ENCODE measurements at regions not wholly inside any gene's neighbourhood (a gene's known extent, or its start where the extent isn't known, plus 50 kb on each side); places are given as distances from the start of the nearest gene placed in this dataset.

- intact Hi-C loops (cut with micrococcal nuclease): no loop called here
- Histone ChIP-seq H3K27me3 (ENCODE audit: insufficient read depth, low read length) (no peaks in the 10 kb centered on the region), H3K4me3 (replicated peaks in 1 of 2; ENCODE audit: low read depth in 1 of 2, low read length in 2 of 2) (no peak overlapping the region), H3K27ac (ENCODE audit: low read depth, low read length) (no peak overlapping the region), H3K36me3 (ENCODE audit: control insufficient read depth in 1 of 2, insufficient read depth in 2 of 2, low read length in 2 of 2) (no peaks in the 10 kb centered on the region), H3K9ac (ENCODE audit: low read length) (no peak overlapping the region), H3K4me1 (ENCODE audit: control insufficient read depth in 1 of 2, insufficient read depth in 2 of 2, low read length in 2 of 2) (no peaks in the 10 kb centered on the region), H2AFZ (ENCODE audit: low read depth, low read length, poor library complexity, severe bottlenecking) (no peak overlapping the region), H3K4me2 (ENCODE audit: low read length) (no peak overlapping the region), H4K20me1 (ENCODE audit: insufficient read depth) (no peaks in the 10 kb centered on the region), H3K79me2 (ENCODE audit: insufficient read depth, low read length) (no peaks in the 10 kb centered on the region), H3K9me2 (ENCODE audit: insufficient read depth) (no peaks in the 10 kb centered on the region), H3K9me3 (ENCODE audit: control insufficient read depth in 1 of 2, insufficient read depth in 1 of 2, low read depth in 1 of 2, low read length in 2 of 2) (no peaks in the 10 kb centered on the region)
- ChIA-PET POLR2A (no interaction called here), CTCF (no interaction called here), RAD21 (ENCODE audit: low non-redundant PET in 1 of 2, low total read pairs in 2 of 2, uncharacterized antibody in 2 of 2, unreplicated experiment in 2 of 2) (no interaction called here)
- TF ChIP-seq POLR2AphosphoS5 (IDR thresholded peaks at IDR 0.05; ENCODE audit: low read depth, low read length): no peak
- no peak for TF ChIP-seq ZFX (IDR thresholded peaks at IDR 0.05)
- TF ChIP-seq CBX3 (IDR thresholded peaks at IDR 0.05; ENCODE audit: low read depth): no peak
- no peak for TF ChIP-seq SRF (IDR thresholded peaks at IDR 0.05; ENCODE audit: low read depth)
- no peak for TF ChIP-seq YY1 (IDR thresholded peaks at IDR 0.05; ENCODE audit: extremely low read depth, insufficient replicate concordance, low read depth, low read length)
- no peak for TF ChIP-seq SP1 (IDR thresholded peaks at IDR 0.05; ENCODE audit: low read depth)
- no peak for TF ChIP-seq JUND (IDR thresholded peaks at IDR 0.05)
- no peak for TF ChIP-seq ELF1 (IDR thresholded peaks at IDR 0.05; ENCODE audit: borderline replicate concordance, low read depth)
- TF ChIP-seq MAX (IDR thresholded peaks at IDR 0.05): no peak
- TF ChIP-seq CEBPB (IDR thresholded peaks at IDR 0.05; ENCODE audit: low read depth): no peak
- no peak for TF ChIP-seq CTCF (IDR thresholded peaks at IDR 0.05 in 2 of 3, conservative IDR thresholded peaks at IDR 0.05 in 1 of 3; ENCODE audit: borderline replicate concordance in 1 of 3, insufficient read depth in 1 of 3, low read depth in 2 of 3, low read length in 2 of 3)
- TF ChIP-seq RAD21 (IDR thresholded peaks at IDR 0.05; ENCODE audit: low read depth): no peak
- no peak for TF ChIP-seq POLR2A (IDR thresholded peaks at IDR 0.05; ENCODE audit: borderline replicate concordance, extremely low read depth, insufficient read depth, insufficient read length)
- DNase-seq (ENCODE audit: low read depth, low spot score) (no peak), ATAC-seq (no peak)
- BruUV-seq (replicated peaks): no TSS peak
Observed at GRCh38 chr18:45437366-45437765, 177.9 kb upstream of the SLC14A2 start.
